Stomach (tissue), 4 donors: ENCODE measurements at regions not wholly inside any gene's neighbourhood (a gene's known extent, or its start where the extent isn't known, plus 50 kb on each side); places are given as distances from the start of the nearest gene placed in this dataset.

Experiments used
- CTCF ChIP-seq, 7 experiments: fragments of 450-650 bp in 4 of 7; fragments of 200-600 bp in 3 of 7; sonication (generic) in 3 of 7; IDR thresholded peaks; one replicate each; pipeline ENCODE4 v1.5.1; 2016 to 2019; ENCODE audit warnings: antibody characterized with exemption in 7 of 7, control low read depth in 2 of 7, mild to moderate bottlenecking in 1 of 7
- EP300 ChIP-seq: sonication (generic); formaldehyde crosslinking; IDR thresholded peaks from one replicate; pipeline ENCODE4 v1.6.1; 2017; ENCODE audit warnings: antibody characterized with exemption
- POLR2A ChIP-seq, 4 donors: fragments of 450-650 bp; IDR thresholded peaks; one replicate each; pipeline ENCODE4 v1.6.1; 2016; ENCODE audit warnings: antibody characterized with exemption in 4 of 4, control low read depth in 2 of 4, mild to moderate bottlenecking in 1 of 4, moderate library complexity in 1 of 4

GRCh38 chr12:92051441-92051840 is 94.2 kb downstream of the BTG1 start:
- no peak for TF ChIP-seq CTCF (IDR thresholded peaks at IDR 0.05)
- TF ChIP-seq EP300, result no peak
- TF ChIP-seq POLR2A (IDR thresholded peaks at IDR 0.05), result no peak
